ENCODE measurements at regions not wholly inside any gene's neighbourhood (a gene's known extent, or its start where the extent isn't known, plus 50 kb on each side); places are given as distances from the start of the nearest gene placed in this dataset.

- TF ChIP-seq POLR2AphosphoS5 (IDR thresholded peaks at IDR 0.05; ENCODE audit: low read depth) (no peak), CTCF (IDR thresholded peaks at IDR 0.05; ENCODE audit: insufficient read depth, low read length) (no peak), REST (IDR thresholded peaks at IDR 0.05; ENCODE audit: insufficient replicate concordance, low read depth) (no peak), SPI1 (IDR thresholded peaks at IDR 0.05; ENCODE audit: borderline replicate concordance, low read depth) (no peak), GABPA (IDR thresholded peaks at IDR 0.05; ENCODE audit: low read depth) (no peak)
- no peak for DNase-seq (ENCODE audit: low read depth in 1 of 2, low spot score in 1 of 2)
- Histone ChIP-seq H3K27ac (replicated peaks) (no peak overlapping the region), H3K27me3 (ENCODE audit: insufficient read depth, poor library complexity, severe bottlenecking) (no peaks in the 10 kb centered on the region), H3K4me3 (replicated peaks; ENCODE audit: insufficient read depth, low read length) (no peak overlapping the region)
Measured at GRCh38 chr7:124667312-124668153, 98.1 kb downstream of the GPR37 start.

GRCh38 chr7:124662937-124663336 lies 102.7 kb downstream of the GPR37 start:
- TF ChIP-seq CTCF (IDR thresholded peaks at IDR 0.05; ENCODE audit: insufficient read depth, low read length) (no peak), SPI1 (IDR thresholded peaks at IDR 0.05; ENCODE audit: borderline replicate concordance, low read depth) (no peak), POLR2AphosphoS5 (IDR thresholded peaks at IDR 0.05; ENCODE audit: low read depth) (no peak), GABPA (IDR thresholded peaks at IDR 0.05; ENCODE audit: low read depth) (no peak), REST (IDR thresholded peaks at IDR 0.05; ENCODE audit: insufficient replicate concordance, low read depth) (no peak)
- no peak overlapping the region for H3K27ac ChIP-seq (replicated peaks)
- H3K27me3 ChIP-seq (ENCODE audit: insufficient read depth, poor library complexity, severe bottlenecking): no peaks in the 10 kb centered on the region
- DNase-seq (ENCODE audit: low read depth in 1 of 2, low spot score in 1 of 2): no peak
- H3K4me3 ChIP-seq (replicated peaks; ENCODE audit: insufficient read depth, low read length): no peak overlapping the region

- DNase-seq (ENCODE audit: low read depth in 1 of 2, low spot score in 1 of 2): no peak
- TF ChIP-seq GABPA (IDR thresholded peaks at IDR 0.05; ENCODE audit: low read depth): no peak
- TF ChIP-seq CTCF (IDR thresholded peaks at IDR 0.05; ENCODE audit: insufficient read depth, low read length): no peak
- TF ChIP-seq REST (IDR thresholded peaks at IDR 0.05; ENCODE audit: insufficient replicate concordance, low read depth): no peak
- no peak for TF ChIP-seq SPI1 (IDR thresholded peaks at IDR 0.05; ENCODE audit: borderline replicate concordance, low read depth)
- no peak for TF ChIP-seq POLR2AphosphoS5 (IDR thresholded peaks at IDR 0.05; ENCODE audit: low read depth)
- no peaks in the 10 kb centered on the region for H3K27me3 ChIP-seq (ENCODE audit: insufficient read depth, poor library complexity, severe bottlenecking)
- no peak overlapping the region for H3K27ac ChIP-seq (replicated peaks)
- no peak overlapping the region for H3K4me3 ChIP-seq (replicated peaks; ENCODE audit: insufficient read depth, low read length)
Measured at GRCh38 chr7:124662372-124662771, 103.2 kb downstream of the GPR37 start.

Measured in HL-60 (cell line).